SH-SY5Y (cell line): ENCODE measurements at regions not wholly inside any gene's neighbourhood (a gene's known extent, or its start where the extent isn't known, plus 50 kb on each side); places are given as distances from the start of the nearest gene placed in this dataset.

Experiments used
- GATA2 ChIP-seq: IDR thresholded peaks from 2 replicates; pipeline ENCODE4 v1.6.1; 2011; ENCODE audit warnings: mild to moderate bottlenecking, low read depth, low read length
- GATA3 ChIP-seq: IDR thresholded peaks from 2 replicates; pipeline ENCODE4 v1.6.1; 2011; ENCODE audit warnings: low read depth, mild to moderate bottlenecking, low read length, moderate library complexity

DNA sequence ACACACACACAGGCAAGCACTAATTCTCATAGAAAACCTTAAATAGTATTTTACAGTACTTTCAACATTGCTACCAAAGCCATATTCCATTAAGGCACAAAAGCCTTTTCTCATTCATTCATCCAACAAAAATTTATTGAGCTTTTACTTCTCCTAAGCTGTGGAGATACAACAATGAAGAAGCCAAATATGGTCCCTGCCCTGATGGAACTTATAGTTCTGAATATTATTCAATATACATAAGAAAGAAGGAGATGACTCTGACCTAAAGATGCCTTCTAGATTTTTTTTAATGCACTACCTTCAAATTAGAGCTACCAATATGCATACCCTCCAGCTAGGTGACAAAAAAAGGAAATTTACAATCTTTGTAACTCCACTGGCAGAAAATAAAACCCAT lies 90.0 kb upstream of the WDR44 start:
- no peak for TF ChIP-seq GATA2
- no peak for TF ChIP-seq GATA3
